ENCODE measurements at regions not wholly inside any gene's neighbourhood (a gene's known extent, or its start where the extent isn't known, plus 50 kb on each side); places are given as distances from the start of the nearest gene placed in this dataset.

DNA sequence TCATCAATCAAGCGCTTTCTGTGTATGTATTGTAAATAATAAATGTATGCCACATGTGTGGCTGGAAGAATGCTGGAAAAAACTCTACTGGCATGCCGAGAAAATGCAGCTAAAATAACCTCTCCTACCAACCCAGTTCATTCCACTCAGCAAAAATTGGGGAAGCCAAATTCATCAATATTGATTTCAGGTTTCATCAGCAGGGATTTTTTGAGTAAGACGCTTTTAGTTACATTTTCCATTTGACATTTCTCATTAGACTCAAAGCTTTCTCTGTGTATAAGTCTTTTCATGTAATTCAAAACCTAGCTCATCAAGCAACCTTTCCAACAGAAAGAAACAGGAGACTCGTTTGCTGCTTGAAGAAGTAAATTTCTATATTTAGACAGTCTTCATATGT, 338.1 kb downstream of the DMRT2 start:
- Histone ChIP-seq H3K9me3 (ENCODE audit: control extremely low read depth in 1 of 5, control insufficient read depth in 4 of 5, insufficient read depth in 2 of 5, low read depth in 1 of 5, low read length in 4 of 5) (no peaks in the 10 kb centered on the region), H3K4me3 (ENCODE audit: control insufficient read depth in 1 of 7, extremely low read depth in 1 of 7, insufficient read depth in 4 of 7, low read depth in 2 of 7, low read length in 6 of 7) (no peak overlapping the region), H3K4me1 (ENCODE audit: control extremely low read depth in 1 of 4, control insufficient read depth in 4 of 4, insufficient read depth in 4 of 4, low read length in 3 of 4) (no peaks in the 10 kb centered on the region), H3K27ac (ENCODE audit: insufficient read depth in 1 of 2, low read depth in 1 of 2, low read length in 2 of 2, poor library complexity in 1 of 2, severe bottlenecking in 2 of 2) (no peak overlapping the region), H3K27me3 (replicated peaks in 2 of 5; ENCODE audit: control insufficient read depth in 4 of 5, insufficient read depth in 5 of 5, low read length in 4 of 5) (peaks cover 0 to 3% (median 0%) of the 10 kb centered on the region in 5 experiments), H3K36me3 (ENCODE audit: control insufficient read depth in 4 of 4, insufficient read depth in 4 of 4, low read length in 3 of 4) (no peaks in the 10 kb centered on the region)
- POLR2A ChIA-PET: no interaction called here
- no peak for DNase-seq
- CTCF ChIA-PET: interaction anchor here (0.6 kb wide), 1 partner anchor 551 kb away, joined by 3 read pairs; no protein-coding TSS in a partner anchor
- 100% methylated on average over 1 of the region's 4 CpGs for WGBS (ENCODE audit: insufficient coverage)

- ChIA-PET CTCF (interaction anchor here (2.1 kb wide), 1 partner anchor 13 kb away, joined by 6 read pairs; no protein-coding TSS in a partner anchor), POLR2A (no interaction called here)
- H3K27ac ChIP-seq (ENCODE audit: insufficient read depth in 1 of 2, low read depth in 1 of 2, low read length in 2 of 2, poor library complexity in 1 of 2, severe bottlenecking in 2 of 2): no peak overlapping the region
- no peak for DNase-seq
- H3K4me1 ChIP-seq (ENCODE audit: control extremely low read depth in 1 of 4, control insufficient read depth in 4 of 4, insufficient read depth in 4 of 4, low read length in 3 of 4): no peaks in the 10 kb centered on the region
- H3K27me3 ChIP-seq (replicated peaks in 2 of 5; ENCODE audit: control insufficient read depth in 4 of 5, insufficient read depth in 5 of 5, low read length in 4 of 5): no peaks in the 10 kb centered on the region
- H3K36me3 ChIP-seq (ENCODE audit: control insufficient read depth in 4 of 4, insufficient read depth in 4 of 4, low read length in 3 of 4): no peaks in the 10 kb centered on the region
- H3K4me3 ChIP-seq (ENCODE audit: control insufficient read depth in 1 of 7, extremely low read depth in 1 of 7, insufficient read depth in 4 of 7, low read depth in 2 of 7, low read length in 6 of 7): no peak overlapping the region
- WGBS (ENCODE audit: insufficient coverage): 30% methylated on average over 2 of the region's 5 CpGs
- peaks cover 0 to 4% (median 0%) of the 10 kb centered on the region in 5 experiments for H3K9me3 ChIP-seq (ENCODE audit: control extremely low read depth in 1 of 5, control insufficient read depth in 4 of 5, insufficient read depth in 2 of 5, low read depth in 1 of 5, low read length in 4 of 5)
Observed at GRCh38 chr9:1400983-1401382, 350.8 kb downstream of the DMRT2 start.

GRCh38 chr9:1404940-1405339, 354.8 kb downstream of the DMRT2 start:
- ChIA-PET CTCF (interaction anchor here (1.1 kb wide), 1 partner anchor 38 kb away, joined by 3 read pairs; no protein-coding TSS in a partner anchor), POLR2A (no interaction called here)
- Histone ChIP-seq H3K27ac (ENCODE audit: insufficient read depth in 1 of 2, low read depth in 1 of 2, low read length in 2 of 2, poor library complexity in 1 of 2, severe bottlenecking in 2 of 2) (no peak overlapping the region), H3K27me3 (replicated peaks in 2 of 5; ENCODE audit: control insufficient read depth in 4 of 5, insufficient read depth in 5 of 5, low read length in 4 of 5) (no peaks in the 10 kb centered on the region), H3K36me3 (ENCODE audit: control insufficient read depth in 4 of 4, insufficient read depth in 4 of 4, low read length in 3 of 4) (no peaks in the 10 kb centered on the region), H3K4me3 (ENCODE audit: control insufficient read depth in 1 of 7, extremely low read depth in 1 of 7, insufficient read depth in 4 of 7, low read depth in 2 of 7, low read length in 6 of 7) (no peak overlapping the region), H3K4me1 (ENCODE audit: control extremely low read depth in 1 of 4, control insufficient read depth in 4 of 4, insufficient read depth in 4 of 4, low read length in 3 of 4) (no peaks in the 10 kb centered on the region), H3K9me3 (ENCODE audit: control extremely low read depth in 1 of 5, control insufficient read depth in 4 of 5, insufficient read depth in 2 of 5, low read depth in 1 of 5, low read length in 4 of 5) (no peaks in the 10 kb centered on the region)
- DNase-seq: no peak
- WGBS (ENCODE audit: insufficient coverage): 88% methylated on average over 2 of the region's 4 CpGs

- POLR2A ChIA-PET: interaction anchor here (0.7 kb wide), 1 partner anchor 8 kb away, joined by 4 read pairs; no protein-coding TSS in a partner anchor
- H3K36me3 ChIP-seq (ENCODE audit: control insufficient read depth in 4 of 4, insufficient read depth in 4 of 4, low read length in 3 of 4): no peaks in the 10 kb centered on the region
- H3K4me1 ChIP-seq (ENCODE audit: control extremely low read depth in 1 of 4, control insufficient read depth in 4 of 4, insufficient read depth in 4 of 4, low read length in 3 of 4): no peaks in the 10 kb centered on the region
- DNase-seq: no peak
- CTCF ChIA-PET: no interaction called here
- H3K9me3 ChIP-seq (ENCODE audit: control extremely low read depth in 1 of 5, control insufficient read depth in 4 of 5, insufficient read depth in 2 of 5, low read depth in 1 of 5, low read length in 4 of 5): no peaks in the 10 kb centered on the region
- H3K27ac ChIP-seq (ENCODE audit: insufficient read depth in 1 of 2, low read depth in 1 of 2, low read length in 2 of 2, poor library complexity in 1 of 2, severe bottlenecking in 2 of 2): no peak overlapping the region
- H3K27me3 ChIP-seq (replicated peaks in 2 of 5; ENCODE audit: control insufficient read depth in 4 of 5, insufficient read depth in 5 of 5, low read length in 4 of 5): no peaks in the 10 kb centered on the region
- H3K4me3 ChIP-seq (ENCODE audit: control insufficient read depth in 1 of 7, extremely low read depth in 1 of 7, insufficient read depth in 4 of 7, low read depth in 2 of 7, low read length in 6 of 7): no peak overlapping the region
- WGBS (ENCODE audit: insufficient coverage): 73% methylated on average over 2 of the region's 2 CpGs
Observed at GRCh38 chr9:1411826-1412225, 361.7 kb downstream of the DMRT2 start.

GRCh38 chr9:1414711-1415131, 364.6 kb downstream of the DMRT2 start:
- 83% methylated on average over 1 of the region's 2 CpGs for WGBS (ENCODE audit: insufficient coverage)

DNA sequence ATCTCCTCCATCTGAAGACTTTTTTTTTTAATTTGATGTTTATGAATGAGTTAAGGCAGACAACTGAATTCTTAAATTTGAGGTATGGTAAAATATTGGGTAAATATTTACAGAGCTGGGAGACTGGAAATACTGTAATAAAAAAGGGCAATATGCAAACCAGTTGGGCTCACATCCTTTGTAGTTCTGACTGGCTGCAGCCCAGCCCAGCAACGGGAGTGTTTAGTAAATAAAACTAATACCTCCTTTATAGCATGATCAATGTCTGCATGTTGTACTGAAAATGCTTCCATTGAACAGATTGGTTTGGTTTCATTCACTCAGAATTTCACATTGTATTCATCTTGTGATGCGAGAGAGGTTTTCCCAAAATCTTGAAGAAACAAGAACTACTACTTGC, 365.0 kb downstream of the DMRT2 start:
- POLR2A ChIA-PET: no interaction called here
- H3K36me3 ChIP-seq (ENCODE audit: control insufficient read depth in 4 of 4, insufficient read depth in 4 of 4, low read length in 3 of 4): no peaks in the 10 kb centered on the region
- CTCF ChIA-PET: interaction anchor here (1.3 kb wide), 1 partner anchor 13 kb away, joined by 3 read pairs; no protein-coding TSS in a partner anchor
- no peaks in the 10 kb centered on the region for H3K27me3 ChIP-seq (replicated peaks in 2 of 5; ENCODE audit: control insufficient read depth in 4 of 5, insufficient read depth in 5 of 5, low read length in 4 of 5)
- no peak overlapping the region for H3K4me3 ChIP-seq (ENCODE audit: control insufficient read depth in 1 of 7, extremely low read depth in 1 of 7, insufficient read depth in 4 of 7, low read depth in 2 of 7, low read length in 6 of 7)
- H3K9me3 ChIP-seq (ENCODE audit: control extremely low read depth in 1 of 5, control insufficient read depth in 4 of 5, insufficient read depth in 2 of 5, low read depth in 1 of 5, low read length in 4 of 5): no peaks in the 10 kb centered on the region
- no peak for DNase-seq
- H3K4me1 ChIP-seq (ENCODE audit: control extremely low read depth in 1 of 4, control insufficient read depth in 4 of 4, insufficient read depth in 4 of 4, low read length in 3 of 4): no peaks in the 10 kb centered on the region
- WGBS (ENCODE audit: insufficient coverage): 100% methylated on average over 1 of the region's 2 CpGs
- H3K27ac ChIP-seq (ENCODE audit: insufficient read depth in 1 of 2, low read depth in 1 of 2, low read length in 2 of 2, poor library complexity in 1 of 2, severe bottlenecking in 2 of 2): no peak overlapping the region

More at GRCh38 chr9:1414711-1415131, 364.6 kb downstream of the DMRT2 start:
- ChIA-PET CTCF (interaction anchor here (1.3 to 1.9 kb wide), 2 partner anchors 13 to 14 kb away, joined by 3 to 6 read pairs; no protein-coding TSS in a partner anchor), POLR2A (no interaction called here)
- H3K4me1 ChIP-seq (ENCODE audit: control extremely low read depth in 1 of 4, control insufficient read depth in 4 of 4, insufficient read depth in 4 of 4, low read length in 3 of 4): no peaks in the 10 kb centered on the region
- H3K4me3 ChIP-seq (ENCODE audit: control insufficient read depth in 1 of 7, extremely low read depth in 1 of 7, insufficient read depth in 4 of 7, low read depth in 2 of 7, low read length in 6 of 7): no peak overlapping the region
- DNase-seq: no peak
- no peaks in the 10 kb centered on the region for H3K9me3 ChIP-seq (ENCODE audit: control extremely low read depth in 1 of 5, control insufficient read depth in 4 of 5, insufficient read depth in 2 of 5, low read depth in 1 of 5, low read length in 4 of 5)
- no peak overlapping the region for H3K27ac ChIP-seq (ENCODE audit: insufficient read depth in 1 of 2, low read depth in 1 of 2, low read length in 2 of 2, poor library complexity in 1 of 2, severe bottlenecking in 2 of 2)
- H3K27me3 ChIP-seq (replicated peaks in 2 of 5; ENCODE audit: control insufficient read depth in 4 of 5, insufficient read depth in 5 of 5, low read length in 4 of 5): no peaks in the 10 kb centered on the region
- H3K36me3 ChIP-seq (ENCODE audit: control insufficient read depth in 4 of 4, insufficient read depth in 4 of 4, low read length in 3 of 4): no peaks in the 10 kb centered on the region

DNA sequence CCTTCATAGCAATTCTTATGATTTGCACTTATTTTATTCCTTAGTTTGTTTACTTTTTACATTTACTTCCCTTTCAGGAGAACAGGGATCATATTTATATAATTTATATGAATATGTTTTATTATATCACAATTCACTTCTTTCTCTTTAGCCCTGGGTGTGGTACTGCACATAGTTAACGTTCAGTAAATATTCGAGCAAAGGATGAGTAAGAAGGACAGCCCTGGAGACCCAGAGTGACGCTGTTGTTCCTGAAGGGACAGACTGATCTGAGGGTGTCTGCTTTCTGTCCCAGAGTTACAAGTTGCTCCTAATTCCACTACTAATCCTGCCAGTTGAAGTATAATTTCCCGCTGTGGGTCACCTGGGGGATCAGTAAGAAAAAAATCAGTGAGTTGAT, 366.1 kb downstream of the DMRT2 start:
- Histone ChIP-seq H3K9me3 (ENCODE audit: control extremely low read depth in 1 of 5, control insufficient read depth in 4 of 5, insufficient read depth in 2 of 5, low read depth in 1 of 5, low read length in 4 of 5) (no peaks in the 10 kb centered on the region), H3K36me3 (ENCODE audit: control insufficient read depth in 4 of 4, insufficient read depth in 4 of 4, low read length in 3 of 4) (no peaks in the 10 kb centered on the region), H3K27ac (ENCODE audit: insufficient read depth in 1 of 2, low read depth in 1 of 2, low read length in 2 of 2, poor library complexity in 1 of 2, severe bottlenecking in 2 of 2) (no peak overlapping the region), H3K4me1 (ENCODE audit: control extremely low read depth in 1 of 4, control insufficient read depth in 4 of 4, insufficient read depth in 4 of 4, low read length in 3 of 4) (no peaks in the 10 kb centered on the region), H3K4me3 (ENCODE audit: control insufficient read depth in 1 of 7, extremely low read depth in 1 of 7, insufficient read depth in 4 of 7, low read depth in 2 of 7, low read length in 6 of 7) (no peak overlapping the region), H3K27me3 (replicated peaks in 2 of 5; ENCODE audit: control insufficient read depth in 4 of 5, insufficient read depth in 5 of 5, low read length in 4 of 5) (no peaks in the 10 kb centered on the region)
- no peak for DNase-seq
- 100% methylated on average over 2 of the region's 4 CpGs for WGBS (ENCODE audit: insufficient coverage)
- POLR2A ChIA-PET: no interaction called here
- CTCF ChIA-PET: no interaction called here

Measured in common myeloid progenitor, CD34-positive (primary cell).